ENCODE measurements at regions not wholly inside any gene's neighbourhood (a gene's known extent, or its start where the extent isn't known, plus 50 kb on each side); places are given as distances from the start of the nearest gene placed in this dataset.
A peak's percentile ranks its signal among the peaks of the same experiment; 100 is the strongest.

GRCh38 chr12:67590149-67590790, 58.3 kb upstream of the DYRK2 start:
- no peak for DNase-seq (ENCODE audit: low read depth)

GRCh38 chr12:67592228-67593011, 56.1 kb upstream of the DYRK2 start:
- peak; percentile 64 for DNase-seq (ENCODE audit: low read depth)

GRCh38 chr12:67593041-67593440, 55.5 kb upstream of the DYRK2 start:
- no peak for DNase-seq (ENCODE audit: low read depth)

- no peak for DNase-seq (ENCODE audit: low read depth)
Observed at GRCh38 chr12:67593461-67594330, 54.8 kb upstream of the DYRK2 start.

- no peak for DNase-seq (ENCODE audit: low read depth)
Observed at GRCh38 chr12:67594888-67595287, 53.7 kb upstream of the DYRK2 start.

GRCh38 chr12:67595365-67595764, 53.2 kb upstream of the DYRK2 start:
- DNase-seq (ENCODE audit: low read depth): no peak

- no peak for DNase-seq (ENCODE audit: low read depth)
Observed at GRCh38 chr12:67598598-67598997, 49.9 kb upstream of the DYRK2 start.

Measured in GM04504 (cell line).